SK-N-SH (cell line): ENCODE measurements at regions not wholly inside any gene's neighbourhood (a gene's known extent, or its start where the extent isn't known, plus 50 kb on each side); places are given as distances from the start of the nearest gene placed in this dataset.

Experiments
- MXI1 ChIP-seq: IDR thresholded peaks from 2 replicates; pipeline ENCODE4 v1.6.1; 2012; ENCODE audit warnings: mild to moderate bottlenecking, low read depth, low read length, improper control_type of control experiment
- NFIC ChIP-seq: IDR thresholded peaks from 2 replicates; pipeline ENCODE4 v1.4.0; 2012; ENCODE audit warnings: borderline replicate concordance
- NRF1 ChIP-seq: IDR thresholded peaks from 2 replicates; pipeline ENCODE4 v1.6.1; 2012; ENCODE audit warnings: low read depth, mild to moderate bottlenecking, low read length
- POLR2AphosphoS5 ChIP-seq: IDR thresholded peaks from 2 replicates; pipeline ENCODE4 v1.6.1; 2012; ENCODE audit warnings: low read depth, low read length
- RFX5 ChIP-seq: IDR thresholded peaks from 2 replicates; pipeline ENCODE4 v1.6.1; 2012; ENCODE audit warnings: mild to moderate bottlenecking, improper control_type of control experiment, low read length
- TF ChIP-seq, protein P1 (sequence below): IDR thresholded peaks from 2 replicates; pipeline ENCODE4 v1.6.1; 2012; ENCODE audit warnings: mild to moderate bottlenecking, low read depth, low read length, moderate library complexity
- TF ChIP-seq, protein P2 (sequence below): fragments of 200-600 bp; sonication (generic); IDR thresholded peaks from 2 replicates; pipeline ENCODE4 v1.6.1; 2017; ENCODE audit warnings: antibody characterized with exemption, mild to moderate bottlenecking, moderate library complexity
- TF ChIP-seq, protein P3 (sequence below): IDR thresholded peaks from 2 replicates; pipeline ENCODE4 v1.4.0; 2012; ENCODE audit warnings: low read depth

DNA sequence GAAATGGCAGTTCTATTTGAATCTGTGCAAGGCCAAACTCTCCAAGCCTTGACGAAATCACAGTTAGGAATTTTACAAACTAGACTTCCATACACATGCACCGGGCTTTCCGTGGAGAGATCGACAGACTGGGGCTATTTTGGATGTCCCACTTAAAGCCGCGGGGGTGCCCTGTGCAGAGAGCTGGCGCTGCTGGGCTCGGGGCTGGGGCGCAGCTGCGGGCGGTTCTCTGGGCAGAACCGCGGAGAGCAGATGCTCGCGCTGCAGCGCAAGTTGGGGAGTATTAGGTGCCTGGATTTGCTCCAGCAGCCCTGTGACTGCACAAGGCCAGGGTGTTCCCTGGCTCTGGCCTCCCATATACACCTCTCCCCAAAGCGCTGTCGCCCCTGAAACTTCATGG lies 67.2 kb downstream of the SPATA19 start:
- TF ChIP-seq, protein P1, sequence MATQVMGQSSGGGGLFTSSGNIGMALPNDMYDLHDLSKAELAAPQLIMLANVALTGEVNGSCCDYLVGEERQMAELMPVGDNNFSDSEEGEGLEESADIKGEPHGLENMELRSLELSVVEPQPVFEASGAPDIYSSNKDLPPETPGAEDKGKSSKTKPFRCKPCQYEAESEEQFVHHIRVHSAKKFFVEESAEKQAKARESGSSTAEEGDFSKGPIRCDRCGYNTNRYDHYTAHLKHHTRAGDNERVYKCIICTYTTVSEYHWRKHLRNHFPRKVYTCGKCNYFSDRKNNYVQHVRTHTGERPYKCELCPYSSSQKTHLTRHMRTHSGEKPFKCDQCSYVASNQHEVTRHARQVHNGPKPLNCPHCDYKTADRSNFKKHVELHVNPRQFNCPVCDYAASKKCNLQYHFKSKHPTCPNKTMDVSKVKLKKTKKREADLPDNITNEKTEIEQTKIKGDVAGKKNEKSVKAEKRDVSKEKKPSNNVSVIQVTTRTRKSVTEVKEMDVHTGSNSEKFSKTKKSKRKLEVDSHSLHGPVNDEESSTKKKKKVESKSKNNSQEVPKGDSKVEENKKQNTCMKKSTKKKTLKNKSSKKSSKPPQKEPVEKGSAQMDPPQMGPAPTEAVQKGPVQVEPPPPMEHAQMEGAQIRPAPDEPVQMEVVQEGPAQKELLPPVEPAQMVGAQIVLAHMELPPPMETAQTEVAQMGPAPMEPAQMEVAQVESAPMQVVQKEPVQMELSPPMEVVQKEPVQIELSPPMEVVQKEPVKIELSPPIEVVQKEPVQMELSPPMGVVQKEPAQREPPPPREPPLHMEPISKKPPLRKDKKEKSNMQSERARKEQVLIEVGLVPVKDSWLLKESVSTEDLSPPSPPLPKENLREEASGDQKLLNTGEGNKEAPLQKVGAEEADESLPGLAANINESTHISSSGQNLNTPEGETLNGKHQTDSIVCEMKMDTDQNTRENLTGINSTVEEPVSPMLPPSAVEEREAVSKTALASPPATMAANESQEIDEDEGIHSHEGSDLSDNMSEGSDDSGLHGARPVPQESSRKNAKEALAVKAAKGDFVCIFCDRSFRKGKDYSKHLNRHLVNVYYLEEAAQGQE = no peak
- TF ChIP-seq, protein P2, sequence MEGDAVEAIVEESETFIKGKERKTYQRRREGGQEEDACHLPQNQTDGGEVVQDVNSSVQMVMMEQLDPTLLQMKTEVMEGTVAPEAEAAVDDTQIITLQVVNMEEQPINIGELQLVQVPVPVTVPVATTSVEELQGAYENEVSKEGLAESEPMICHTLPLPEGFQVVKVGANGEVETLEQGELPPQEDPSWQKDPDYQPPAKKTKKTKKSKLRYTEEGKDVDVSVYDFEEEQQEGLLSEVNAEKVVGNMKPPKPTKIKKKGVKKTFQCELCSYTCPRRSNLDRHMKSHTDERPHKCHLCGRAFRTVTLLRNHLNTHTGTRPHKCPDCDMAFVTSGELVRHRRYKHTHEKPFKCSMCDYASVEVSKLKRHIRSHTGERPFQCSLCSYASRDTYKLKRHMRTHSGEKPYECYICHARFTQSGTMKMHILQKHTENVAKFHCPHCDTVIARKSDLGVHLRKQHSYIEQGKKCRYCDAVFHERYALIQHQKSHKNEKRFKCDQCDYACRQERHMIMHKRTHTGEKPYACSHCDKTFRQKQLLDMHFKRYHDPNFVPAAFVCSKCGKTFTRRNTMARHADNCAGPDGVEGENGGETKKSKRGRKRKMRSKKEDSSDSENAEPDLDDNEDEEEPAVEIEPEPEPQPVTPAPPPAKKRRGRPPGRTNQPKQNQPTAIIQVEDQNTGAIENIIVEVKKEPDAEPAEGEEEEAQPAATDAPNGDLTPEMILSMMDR = no peak
- TF ChIP-seq NRF1 = no peak
- TF ChIP-seq NFIC = no peak
- TF ChIP-seq MXI1 = no peak
- TF ChIP-seq POLR2AphosphoS5 = no peak
- TF ChIP-seq RFX5 = no peak
- TF ChIP-seq, protein P3, sequence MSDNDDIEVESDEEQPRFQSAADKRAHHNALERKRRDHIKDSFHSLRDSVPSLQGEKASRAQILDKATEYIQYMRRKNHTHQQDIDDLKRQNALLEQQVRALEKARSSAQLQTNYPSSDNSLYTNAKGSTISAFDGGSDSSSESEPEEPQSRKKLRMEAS = no peak
